Midbrain (tissue), 1 donor: ENCODE measurements at regions not wholly inside any gene's neighbourhood (a gene's known extent, or its start where the extent isn't known, plus 50 kb on each side); places are given as distances from the start of the nearest gene placed in this dataset.
A peak's percentile ranks its signal among the peaks of the same experiment; 100 is the strongest.

Experiments used
- DNase-seq: peaks from one replicate; lab custom pipeline; 2025; lab: John Stamatoyannopoulos, UW

- DNase-seq: no peak
These were observed 273.5 kb upstream of the RPL38 start for GRCh38 chr17:73929860-73930430.

- DNase-seq: no peak
These were observed 271.2 kb upstream of the RPL38 start for GRCh38 chr17:73932216-73932749.

GRCh38 chr17:73933164-73933766 is 270.2 kb upstream of the RPL38 start:
- DNase-seq: no peak

- no peak for DNase-seq
These were observed 269.6 kb upstream of the RPL38 start for GRCh38 chr17:73933871-73934270.

- DNase-seq: no peak
These were observed 268.8 kb upstream of the RPL38 start for GRCh38 chr17:73934696-73935095.

- no peak for DNase-seq
These were observed 266.4 kb upstream of the RPL38 start for GRCh38 chr17:73936908-73937627.

GRCh38 chr17:73938706-73939105 is 264.8 kb upstream of the RPL38 start:
- DNase-seq: no peak

GRCh38 chr17:73939806-73940205 is 263.7 kb upstream of the RPL38 start:
- DNase-seq: no peak

GRCh38 chr17:73940511-73940910 is 263.0 kb upstream of the RPL38 start:
- no peak for DNase-seq

- DNase-seq: no peak
These were observed 261.5 kb upstream of the RPL38 start for GRCh38 chr17:73941919-73942530.

GRCh38 chr17:73942703-73943415 is 260.6 kb upstream of the RPL38 start:
- no peak for DNase-seq

GRCh38 chr17:73943416-73944110 is 259.9 kb upstream of the RPL38 start:
- DNase-seq: no peak

- DNase-seq: no peak
These were observed 259.1 kb upstream of the RPL38 start for GRCh38 chr17:73944366-73944765.

- no peak for DNase-seq
These were observed 256.1 kb upstream of the RPL38 start for GRCh38 chr17:73947281-73947965.

GRCh38 chr17:73947966-73948355 is 255.5 kb upstream of the RPL38 start:
- DNase-seq: no peak

- DNase-seq: peak; percentile 6
These were observed 253.4 kb upstream of the RPL38 start for GRCh38 chr17:73949903-73950592.

GRCh38 chr17:73950593-73950914 is 252.9 kb upstream of the RPL38 start:
- no peak for DNase-seq

GRCh38 chr17:73952082-73952479 is 251.4 kb upstream of the RPL38 start:
- peak; percentile 40 for DNase-seq

- peak; percentile 35 for DNase-seq
These were observed 250.8 kb upstream of the RPL38 start for GRCh38 chr17:73952480-73953205.
